Activated CD8-positive, alpha-beta T cell treated with anti-CD3 and anti-CD28 coated beads for 36 hours (primary cell): ENCODE measurements at regions not wholly inside any gene's neighbourhood (a gene's known extent, or its start where the extent isn't known, plus 50 kb on each side); places are given as distances from the start of the nearest gene placed in this dataset.

ENCODE experiments used
- ATAC-seq: fragments of 200-7000 bp; cut with Tn5 transposase; one replicate; pipeline ENCODE4 v1.10.0; 2021; ENCODE audit warnings: mild to moderate bottlenecking, moderate library complexity
- CTCF ChIA-PET: fragments of 350-600 bp; sonication (Branson Sonifier 250); formaldehyde crosslinking; loops from one replicate; lab custom pipeline; 2021; ENCODE audit warnings: antibody characterized with exemption; lab: Charles Lee
- POLR2A ChIA-PET: fragments of 350-600 bp; sonication (Branson Sonifier 250); formaldehyde crosslinking; loops from one replicate; lab custom pipeline; 2021; ENCODE audit warnings: antibody characterized with exemption; lab: Charles Lee
- DNase-seq: peaks from one replicate; pipeline ENCODE4 v3.0.0-alpha.2; 2020
- H3K27ac Mint-ChIP-seq: one replicate; pipeline ENCODE4 v1.8.0; 2021; ENCODE audit warnings: mild to moderate bottlenecking, mixed read lengths
- H3K27me3 Mint-ChIP-seq: one replicate; pipeline ENCODE4 v1.8.0; 2021; ENCODE audit warnings: mixed read lengths
- H3K36me3 Mint-ChIP-seq: one replicate; pipeline ENCODE4 v1.8.0; 2021; ENCODE audit warnings: low read depth, mixed read lengths
- H3K4me1 Mint-ChIP-seq: one replicate; pipeline ENCODE4 v1.8.0; 2021; ENCODE audit warnings: low read depth, mixed read lengths
- H3K4me3 Mint-ChIP-seq: one replicate; pipeline ENCODE4 v1.8.0; 2021; ENCODE audit warnings: mild to moderate bottlenecking, moderate library complexity, mixed read lengths
- H3K9me3 Mint-ChIP-seq: one replicate; pipeline ENCODE4 v1.8.0; 2021; ENCODE audit warnings: mixed read lengths
- CTCF ChIP-seq: fragments of 200-600 bp; IDR thresholded peaks from one replicate; pipeline ENCODE4 v1.8.0; 2022; ENCODE audit warnings: antibody characterized with exemption, mild to moderate bottlenecking
- intact Hi-C: fragments of 100-400 bp; cut with micrococcal nuclease; formaldehyde crosslinking; loops from one replicate; pipeline ENCODE4 v1.10.0; 2022

- no peak for ATAC-seq
- Mint-ChIP-seq H3K4me3 (no peak overlapping the region), H3K4me1 (no peaks in the 10 kb centered on the region), H3K36me3 (no peaks in the 10 kb centered on the region), H3K9me3 (no peaks in the 10 kb centered on the region), H3K27ac (no peak overlapping the region), H3K27me3 (no peaks in the 10 kb centered on the region)
- intact Hi-C loops, result no loop called here
- ChIA-PET CTCF (no interaction called here), POLR2A (no interaction called here)
- DNase-seq, result no peak
- TF ChIP-seq CTCF, result no peak
Observed at GRCh38 chr10:78471326-78471722, 437.7 kb downstream of the RPS24 start.

GRCh38 chr10:78471723-78472550 is 438.3 kb downstream of the RPS24 start:
- ChIA-PET POLR2A (no interaction called here), CTCF (no interaction called here)
- DNase-seq, result no peak
- no peaks in the 10 kb centered on the region for H3K36me3 Mint-ChIP-seq
- intact Hi-C loops, result no loop called here
- H3K27ac Mint-ChIP-seq, result no peak overlapping the region
- H3K27me3 Mint-ChIP-seq, result no peaks in the 10 kb centered on the region
- no peaks in the 10 kb centered on the region for H3K4me1 Mint-ChIP-seq
- H3K9me3 Mint-ChIP-seq, result no peaks in the 10 kb centered on the region
- ATAC-seq, result no peak
- no peak overlapping the region for H3K4me3 Mint-ChIP-seq
- no peak for TF ChIP-seq CTCF

GRCh38 chr10:78472551-78472890 is 438.9 kb downstream of the RPS24 start:
- ChIA-PET CTCF (no interaction called here), POLR2A (no interaction called here)
- Mint-ChIP-seq H3K27me3 (no peaks in the 10 kb centered on the region), H3K9me3 (no peaks in the 10 kb centered on the region), H3K4me3 (no peak overlapping the region), H3K36me3 (no peaks in the 10 kb centered on the region), H3K27ac (no peak overlapping the region), H3K4me1 (no peaks in the 10 kb centered on the region)
- ATAC-seq, result no peak
- intact Hi-C loops, result no loop called here
- no peak for TF ChIP-seq CTCF
- DNase-seq, result no peak

GRCh38 chr10:78473006-78473405 is 439.3 kb downstream of the RPS24 start:
- no peaks in the 10 kb centered on the region for H3K9me3 Mint-ChIP-seq
- intact Hi-C loops, result no loop called here
- H3K4me1 Mint-ChIP-seq, result no peaks in the 10 kb centered on the region
- no peak overlapping the region for H3K27ac Mint-ChIP-seq
- CTCF ChIA-PET, result no interaction called here
- ATAC-seq (no peak), DNase-seq (no peak)
- no peak for TF ChIP-seq CTCF
- POLR2A ChIA-PET, result no interaction called here
- H3K36me3 Mint-ChIP-seq, result no peaks in the 10 kb centered on the region
- no peak overlapping the region for H3K4me3 Mint-ChIP-seq
- no peaks in the 10 kb centered on the region for H3K27me3 Mint-ChIP-seq

GRCh38 chr10:78474743-78475142 is 441.1 kb downstream of the RPS24 start:
- DNase-seq (no peak), ATAC-seq (no peak)
- intact Hi-C loops, result no loop called here
- Mint-ChIP-seq H3K27me3 (peaks cover 2% of the 10 kb centered on the region), H3K4me3 (no peak overlapping the region), H3K36me3 (no peaks in the 10 kb centered on the region), H3K9me3 (no peaks in the 10 kb centered on the region), H3K27ac (no peak overlapping the region), H3K4me1 (no peaks in the 10 kb centered on the region)
- ChIA-PET POLR2A (no interaction called here), CTCF (no interaction called here)
- TF ChIP-seq CTCF, result no peak
